ENCODE measurements at regions not wholly inside any gene's neighbourhood (a gene's known extent, or its start where the extent isn't known, plus 50 kb on each side); places are given as distances from the start of the nearest gene placed in this dataset.

GRCh38 chrX:87374324-87374723 is 143.3 kb upstream of the KLHL4 start:
- intact Hi-C loops (cut with DNase I, micrococcal nuclease), result no loop called here
- Histone ChIP-seq H3K9me3 (ENCODE audit: control insufficient read depth in 1 of 2, insufficient read depth in 1 of 2, low read length in 2 of 2) (no peaks in the 10 kb centered on the region), H3K4me3 (ENCODE audit: low read length) (no peak overlapping the region), H3K27me3 (ENCODE audit: control insufficient read depth in 1 of 2, insufficient read depth in 2 of 2, low read length in 2 of 2) (no peaks in the 10 kb centered on the region), H3K27ac (ENCODE audit: low read depth in 1 of 2, low read length in 2 of 2) (no peak overlapping the region), H3K36me3 (ENCODE audit: insufficient read depth, low read length) (no peaks in the 10 kb centered on the region), H3K4me1 (ENCODE audit: insufficient read depth, low read length) (no peaks in the 10 kb centered on the region)
- ATAC-seq (ENCODE audit: poor library complexity) (no peak), DNase-seq (no peak)
- CTCF ChIA-PET, result no interaction called here
- H3K27me3 Mint-ChIP-seq, result no peaks in the 10 kb centered on the region
- H3K36me3 Mint-ChIP-seq (ENCODE audit: low read depth), result no peaks in the 10 kb centered on the region
- no peaks in the 10 kb centered on the region for H3K4me1 Mint-ChIP-seq (ENCODE audit: low read depth)
- no peaks in the 10 kb centered on the region for H3K9me3 Mint-ChIP-seq
- H3K4me3 Mint-ChIP-seq, result no peak overlapping the region
- H3K27ac Mint-ChIP-seq, result no peak overlapping the region
- no peak for TF ChIP-seq CTCF (IDR thresholded peaks at IDR 0.05)
- POLR2A ChIA-PET, result no interaction called here

GRCh38 chrX:87376896-87377295 is 140.7 kb upstream of the KLHL4 start:
- ChIA-PET CTCF (no interaction called here), POLR2A (no interaction called here)
- no peak for TF ChIP-seq CTCF (IDR thresholded peaks at IDR 0.05)
- DNase-seq (no peak), ATAC-seq (ENCODE audit: poor library complexity) (no peak)
- Mint-ChIP-seq H3K4me3 (no peak overlapping the region), H3K9me3 (no peaks in the 10 kb centered on the region), H3K36me3 (ENCODE audit: low read depth) (no peaks in the 10 kb centered on the region), H3K4me1 (ENCODE audit: low read depth) (no peaks in the 10 kb centered on the region), H3K27me3 (no peaks in the 10 kb centered on the region), H3K27ac (no peak overlapping the region)
- Histone ChIP-seq H3K9me3 (ENCODE audit: control insufficient read depth in 1 of 2, insufficient read depth in 1 of 2, low read length in 2 of 2) (no peaks in the 10 kb centered on the region), H3K36me3 (ENCODE audit: insufficient read depth, low read length) (no peaks in the 10 kb centered on the region), H3K27ac (ENCODE audit: low read depth in 1 of 2, low read length in 2 of 2) (no peak overlapping the region), H3K4me1 (ENCODE audit: insufficient read depth, low read length) (no peaks in the 10 kb centered on the region), H3K27me3 (ENCODE audit: control insufficient read depth in 1 of 2, insufficient read depth in 2 of 2, low read length in 2 of 2) (no peaks in the 10 kb centered on the region), H3K4me3 (ENCODE audit: low read length) (no peak overlapping the region)
- intact Hi-C loops (cut with DNase I, micrococcal nuclease), result no loop called here

- Histone ChIP-seq H3K27ac (ENCODE audit: low read depth in 1 of 2, low read length in 2 of 2) (no peak overlapping the region), H3K9me3 (ENCODE audit: control insufficient read depth in 1 of 2, insufficient read depth in 1 of 2, low read length in 2 of 2) (no peaks in the 10 kb centered on the region), H3K36me3 (ENCODE audit: insufficient read depth, low read length) (no peaks in the 10 kb centered on the region), H3K4me3 (ENCODE audit: low read length) (no peak overlapping the region), H3K4me1 (ENCODE audit: insufficient read depth, low read length) (no peaks in the 10 kb centered on the region), H3K27me3 (ENCODE audit: control insufficient read depth in 1 of 2, insufficient read depth in 2 of 2, low read length in 2 of 2) (no peaks in the 10 kb centered on the region)
- CTCF ChIA-PET, result no interaction called here
- TF ChIP-seq CTCF (IDR thresholded peaks at IDR 0.05), result no peak
- Mint-ChIP-seq H3K4me1 (ENCODE audit: low read depth) (no peaks in the 10 kb centered on the region), H3K36me3 (ENCODE audit: low read depth) (no peaks in the 10 kb centered on the region), H3K4me3 (no peak overlapping the region), H3K27me3 (no peaks in the 10 kb centered on the region), H3K9me3 (no peaks in the 10 kb centered on the region), H3K27ac (no peak overlapping the region)
- ATAC-seq (ENCODE audit: poor library complexity) (no peak), DNase-seq (no peak)
- POLR2A ChIA-PET, result no interaction called here
- intact Hi-C loops (cut with DNase I, micrococcal nuclease), result no loop called here
These were observed 129.2 kb upstream of the KLHL4 start for GRCh38 chrX:87388381-87388780.
